ENCODE measurements at regions not wholly inside any gene's neighbourhood (a gene's known extent, or its start where the extent isn't known, plus 50 kb on each side); places are given as distances from the start of the nearest gene placed in this dataset.

- Histone ChIP-seq H3K9ac (ENCODE audit: low read length) (no peak overlapping the region), H3K27ac (ENCODE audit: low read depth, low read length) (no peak overlapping the region), H3K9me3 (ENCODE audit: insufficient read depth, low read length) (no peaks in the 10 kb centered on the region), H3K79me2 (ENCODE audit: insufficient read depth, low read length) (no peaks in the 10 kb centered on the region), H2AFZ (ENCODE audit: low read depth, low read length, severe bottlenecking) (no peak overlapping the region), H3K4me3 (ENCODE audit: insufficient read depth, low read length, poor library complexity, severe bottlenecking) (no peak overlapping the region), H3K36me3 (ENCODE audit: low read length) (no peaks in the 10 kb centered on the region), H3K4me2 (ENCODE audit: low read depth, low read length, poor library complexity, severe bottlenecking) (no peak overlapping the region), H3K27me3 (ENCODE audit: low read length) (no peaks in the 10 kb centered on the region), H4K20me1 (ENCODE audit: low read depth, low read length) (no peaks in the 10 kb centered on the region), H3K9me2 (replicated peaks; ENCODE audit: insufficient read depth, low read length) (peaks cover 3% of the 10 kb centered on the region; the same call in 1 of the 2 replicates), H3F3A (ENCODE audit: insufficient read depth) (no peaks in the 10 kb centered on the region)
- no peak for TF ChIP-seq EZH2phosphoT487 (conservative IDR thresholded peaks at IDR 0.05; ENCODE audit: low read length)
- no peak for TF ChIP-seq CTCF (IDR thresholded peaks at IDR 0.05; ENCODE audit: insufficient read depth, low read length, poor library complexity, severe bottlenecking)
Observed at GRCh38 chr7:52958621-52959140, 76.8 kb upstream of the POM121L12 start.

GRCh38 chr7:52956379-52956915 is 79.0 kb upstream of the POM121L12 start:
- Histone ChIP-seq H3K9me3 (ENCODE audit: insufficient read depth, low read length) (no peaks in the 10 kb centered on the region), H3K4me3 (ENCODE audit: insufficient read depth, low read length, poor library complexity, severe bottlenecking) (no peak overlapping the region), H4K20me1 (ENCODE audit: low read depth, low read length) (no peaks in the 10 kb centered on the region), H3K36me3 (ENCODE audit: low read length) (no peaks in the 10 kb centered on the region), H3K27me3 (ENCODE audit: low read length) (no peaks in the 10 kb centered on the region), H3K9ac (ENCODE audit: low read length) (no peak overlapping the region), H3K9me2 (replicated peaks; ENCODE audit: insufficient read depth, low read length) (0 out of 2 replicates have a peak, but pooled peaks cover 3% of the 10 kb centered on the region), H3F3A (ENCODE audit: insufficient read depth) (no peaks in the 10 kb centered on the region), H3K79me2 (ENCODE audit: insufficient read depth, low read length) (no peaks in the 10 kb centered on the region), H3K27ac (ENCODE audit: low read depth, low read length) (no peak overlapping the region), H3K4me2 (ENCODE audit: low read depth, low read length, poor library complexity, severe bottlenecking) (no peak overlapping the region), H2AFZ (ENCODE audit: low read depth, low read length, severe bottlenecking) (no peak overlapping the region)
- TF ChIP-seq CTCF (IDR thresholded peaks at IDR 0.05; ENCODE audit: insufficient read depth, low read length, poor library complexity, severe bottlenecking) = no peak
- TF ChIP-seq EZH2phosphoT487 (conservative IDR thresholded peaks at IDR 0.05; ENCODE audit: low read length) = no peak

- no peaks in the 10 kb centered on the region for H3K27me3 ChIP-seq (ENCODE audit: low read length)
- H2AFZ ChIP-seq (ENCODE audit: low read depth, low read length, severe bottlenecking) = no peak overlapping the region
- no peak overlapping the region for H3K4me2 ChIP-seq (ENCODE audit: low read depth, low read length, poor library complexity, severe bottlenecking)
- no peaks in the 10 kb centered on the region for H3F3A ChIP-seq (ENCODE audit: insufficient read depth)
- H3K79me2 ChIP-seq (ENCODE audit: insufficient read depth, low read length) = no peaks in the 10 kb centered on the region
- 0 out of 2 replicates have a peak, but pooled peaks cover 3% of the 10 kb centered on the region for H3K9me2 ChIP-seq (replicated peaks; ENCODE audit: insufficient read depth, low read length)
- no peak overlapping the region for H3K9ac ChIP-seq (ENCODE audit: low read length)
- no peak for TF ChIP-seq EZH2phosphoT487 (conservative IDR thresholded peaks at IDR 0.05; ENCODE audit: low read length)
- TF ChIP-seq CTCF (IDR thresholded peaks at IDR 0.05; ENCODE audit: insufficient read depth, low read length, poor library complexity, severe bottlenecking) = no peak
- no peaks in the 10 kb centered on the region for H3K36me3 ChIP-seq (ENCODE audit: low read length)
- H3K9me3 ChIP-seq (ENCODE audit: insufficient read depth, low read length) = no peaks in the 10 kb centered on the region
- H4K20me1 ChIP-seq (ENCODE audit: low read depth, low read length) = no peaks in the 10 kb centered on the region
- no peak overlapping the region for H3K4me3 ChIP-seq (ENCODE audit: insufficient read depth, low read length, poor library complexity, severe bottlenecking)
- no peak overlapping the region for H3K27ac ChIP-seq (ENCODE audit: low read depth, low read length)
Observed at GRCh38 chr7:52955522-52955921, 79.9 kb upstream of the POM121L12 start.
